GM23338 (cell line): ENCODE measurements at regions not wholly inside any gene's neighbourhood (a gene's known extent, or its start where the extent isn't known, plus 50 kb on each side); places are given as distances from the start of the nearest gene placed in this dataset.

Source experiments
- ATAC-seq: fragments of 200-7000 bp; cut with Tn5 transposase; 3 replicates; pipeline ENCODE4 v1.9.1; 2020
- DNase-seq: peaks from one replicate; pipeline ENCODE4 v3.0.0-alpha.2; 2015; ENCODE audit warnings: low spot score
- H2AFZ ChIP-seq: fragments of 200-600 bp; sonication (generic); 2 replicates; pipeline ENCODE4 v1.8.0; 2016; ENCODE audit warnings: antibody characterized with exemption, mild to moderate bottlenecking, moderate library complexity
- H3F3A ChIP-seq: fragments of 200-600 bp; sonication (generic); replicated peaks from 2 replicates; pipeline ENCODE4 v1.8.0; 2017; ENCODE audit warnings: antibody characterized with exemption, mixed run types, low read depth
- H3K27ac ChIP-seq: fragments of 200-600 bp; sonication (generic); 2 replicates; pipeline ENCODE4 v1.6.1; 2016; ENCODE audit warnings: low read depth
- H3K27me3 ChIP-seq: fragments of 200-600 bp; sonication (generic); 2 replicates; pipeline ENCODE4 v1.8.0; 2016; ENCODE audit warnings: mild to moderate bottlenecking, mixed run types, moderate library complexity; ENCODE audit not compliant: insufficient read depth
- H3K36me3 ChIP-seq: fragments of 200-600 bp; sonication (generic); 2 replicates; pipeline ENCODE4 v1.8.0; 2016; ENCODE audit warnings: mild to moderate bottlenecking; ENCODE audit not compliant: insufficient read depth
- H3K4me1 ChIP-seq: fragments of 200-600 bp; sonication (generic); 2 replicates; pipeline ENCODE4 v1.8.0; 2016; ENCODE audit warnings: mild to moderate bottlenecking, moderate library complexity; ENCODE audit not compliant: insufficient read depth
- H3K4me2 ChIP-seq: fragments of 200-600 bp; sonication (generic); 2 replicates; pipeline ENCODE4 v1.7.1; 2017; ENCODE audit warnings: mixed run types
- H3K4me3 ChIP-seq: fragments of 200-600 bp; sonication (generic); 2 replicates; pipeline ENCODE4 v1.6.1; 2016; ENCODE audit warnings: mixed run types
- H3K79me2 ChIP-seq: fragments of 200-600 bp; sonication (generic); replicated peaks from 2 replicates; pipeline ENCODE4 v1.8.0; 2017; ENCODE audit warnings: mild to moderate bottlenecking; ENCODE audit not compliant: insufficient read depth
- H3K9me2 ChIP-seq: fragments of 200-600 bp; sonication (generic); 2 replicates; pipeline ENCODE4 v1.8.0; 2017; ENCODE audit not compliant: insufficient read depth
- H4K20me1 ChIP-seq: fragments of 200-600 bp; sonication (generic); replicated peaks from 2 replicates; pipeline ENCODE4 v1.8.0; 2017; ENCODE audit warnings: mild to moderate bottlenecking; ENCODE audit not compliant: insufficient read depth
- H3K27ac Mint-ChIP-seq: 2 replicates; pipeline ENCODE4 v1.8.0; 2020; ENCODE audit warnings: inconsistent platforms, mild to moderate bottlenecking, moderate library complexity, mixed read lengths
- H3K27me3 Mint-ChIP-seq: 3 replicates; pipeline ENCODE4 v1.8.0; 2022; ENCODE audit warnings: low read depth, mild to moderate bottlenecking, moderate library complexity, mixed read lengths, inconsistent platforms; ENCODE audit not compliant: insufficient read depth, poor library complexity
- H3K36me3 Mint-ChIP-seq: 3 replicates; pipeline ENCODE4 v1.8.0; 2021; ENCODE audit warnings: low read depth, mild to moderate bottlenecking, inconsistent platforms, moderate library complexity, mixed read lengths
- H3K4me1 Mint-ChIP-seq: 3 replicates; pipeline ENCODE4 v1.8.0; 2020; ENCODE audit warnings: mild to moderate bottlenecking, inconsistent platforms, mixed read lengths
- H3K4me3 Mint-ChIP-seq: 3 replicates; pipeline ENCODE4 v1.8.0; 2021; ENCODE audit warnings: moderate library complexity, mild to moderate bottlenecking, inconsistent platforms, mixed read lengths
- H3K9me3 Mint-ChIP-seq: 3 replicates; pipeline ENCODE4 v1.8.0; 2020; ENCODE audit warnings: moderate library complexity, mild to moderate bottlenecking, inconsistent platforms, mixed read lengths
- CREB1 ChIP-seq: fragments of 250-450 bp; sonication (Bioruptor Pico); IDR thresholded peaks from 2 replicates; pipeline ENCODE4 v1.5.0; 2020; ENCODE audit warnings: low read depth, mild to moderate bottlenecking, moderate library complexity
- ETS1 ChIP-seq: IDR thresholded peaks from 2 replicates; pipeline ENCODE4 v1.6.1; 2016; ENCODE audit warnings: antibody characterized with exemption
- EZH2phosphoT487 ChIP-seq: fragments of 200-600 bp; sonication (generic); IDR thresholded peaks from one replicate; pipeline ENCODE4 v1.8.1; 2018; ENCODE audit warnings: antibody characterized with exemption; ENCODE audit not compliant: unreplicated experiment
- JUNB ChIP-seq: IDR thresholded peaks from one replicate; pipeline ENCODE4 v1.6.1; 2016; ENCODE audit warnings: antibody characterized with exemption; ENCODE audit not compliant: unreplicated experiment
- NANOG ChIP-seq: IDR thresholded peaks from 2 replicates; pipeline ENCODE4 v1.6.1; 2016; ENCODE audit warnings: antibody characterized with exemption, borderline replicate concordance
- POLR2AphosphoS5 ChIP-seq: IDR thresholded peaks from 2 replicates; pipeline ENCODE4 v1.6.1; 2016; ENCODE audit warnings: antibody characterized with exemption, low read depth
- REST ChIP-seq: IDR thresholded peaks from one replicate; pipeline ENCODE4 v1.6.1; 2018; ENCODE audit warnings: antibody characterized with exemption; ENCODE audit not compliant: unreplicated experiment
- STAT1 ChIP-seq: IDR thresholded peaks from one replicate; pipeline ENCODE4 v1.6.1; 2016; ENCODE audit warnings: antibody characterized with exemption; ENCODE audit not compliant: unreplicated experiment
- ZNF114 ChIP-seq: fragments of 250-450 bp; sonication (Bioruptor Pico); IDR thresholded peaks from 2 replicates; pipeline ENCODE4 v1.5.0; 2020; ENCODE audit warnings: mild to moderate bottlenecking, moderate library complexity
- ZNF331 ChIP-seq: fragments of 250-450 bp; sonication (Bioruptor Pico); IDR thresholded peaks from 2 replicates; pipeline ENCODE4 v1.5.0; 2020; ENCODE audit warnings: low read depth, mild to moderate bottlenecking, moderate library complexity
- ZNF462 ChIP-seq: fragments of 250-450 bp; sonication (Bioruptor Pico); IDR thresholded peaks from 2 replicates; pipeline ENCODE4 v1.5.0; 2020; ENCODE audit warnings: mild to moderate bottlenecking, moderate library complexity

GRCh38 chr17:6903326-6903900 is 71.9 kb upstream of the TEKT1 start:
- TF ChIP-seq ZNF114 (CRISPR knock-in tag) = no peak
- no peak for TF ChIP-seq CREB1 (CRISPR knock-in tag)
- TF ChIP-seq REST = no peak
- TF ChIP-seq ZNF331 (CRISPR knock-in tag) = no peak
- TF ChIP-seq JUNB = no peak
- TF ChIP-seq ZNF462 (CRISPR knock-in tag) = no peak
- TF ChIP-seq ETS1 = no peak
- no peak for TF ChIP-seq EZH2phosphoT487
- TF ChIP-seq STAT1 = no peak
- no peak for TF ChIP-seq POLR2AphosphoS5
- no peak for TF ChIP-seq NANOG
- no peak overlapping the region for H2AFZ ChIP-seq
- no peaks in the 10 kb centered on the region for H3K9me2 ChIP-seq
- ATAC-seq = no peak
- no peak overlapping the region for H3K4me3 Mint-ChIP-seq
- H3K4me1 ChIP-seq = no peaks in the 10 kb centered on the region
- peaks cover 39% of the 10 kb centered on the region for H3K36me3 Mint-ChIP-seq
- no peak overlapping the region for H3K27ac Mint-ChIP-seq
- no peaks in the 10 kb centered on the region for H3K27me3 ChIP-seq
- no peak overlapping the region for H3K27ac ChIP-seq
- no peaks in the 10 kb centered on the region for H3K79me2 ChIP-seq
- peaks cover 6% of the 10 kb centered on the region for H3K27me3 Mint-ChIP-seq
- H3F3A ChIP-seq = no peaks in the 10 kb centered on the region
- H3K4me1 Mint-ChIP-seq = no peaks in the 10 kb centered on the region
- H3K9me3 Mint-ChIP-seq = no peaks in the 10 kb centered on the region
- H3K4me2 ChIP-seq = no peak overlapping the region
- no peaks in the 10 kb centered on the region; the same call in 1 of the 2 replicates for H4K20me1 ChIP-seq
- DNase-seq = no peak
- H3K4me3 ChIP-seq = no peak overlapping the region
- no peaks in the 10 kb centered on the region; the same call in 1 of the 2 replicates for H3K36me3 ChIP-seq
